HG02571 (cell line): ENCODE measurements at regions not wholly inside any gene's neighbourhood (a gene's known extent, or its start where the extent isn't known, plus 50 kb on each side); places are given as distances from the start of the nearest gene placed in this dataset.

Source experiments
- ATAC-seq: cut with Tn5 transposase; IDR thresholded peaks from one replicate; pipeline ENCODE4 v1.9.1; 2021; ENCODE audit warnings: mild to moderate bottlenecking, moderate library complexity; ENCODE audit not compliant: unreplicated experiment

DNA sequence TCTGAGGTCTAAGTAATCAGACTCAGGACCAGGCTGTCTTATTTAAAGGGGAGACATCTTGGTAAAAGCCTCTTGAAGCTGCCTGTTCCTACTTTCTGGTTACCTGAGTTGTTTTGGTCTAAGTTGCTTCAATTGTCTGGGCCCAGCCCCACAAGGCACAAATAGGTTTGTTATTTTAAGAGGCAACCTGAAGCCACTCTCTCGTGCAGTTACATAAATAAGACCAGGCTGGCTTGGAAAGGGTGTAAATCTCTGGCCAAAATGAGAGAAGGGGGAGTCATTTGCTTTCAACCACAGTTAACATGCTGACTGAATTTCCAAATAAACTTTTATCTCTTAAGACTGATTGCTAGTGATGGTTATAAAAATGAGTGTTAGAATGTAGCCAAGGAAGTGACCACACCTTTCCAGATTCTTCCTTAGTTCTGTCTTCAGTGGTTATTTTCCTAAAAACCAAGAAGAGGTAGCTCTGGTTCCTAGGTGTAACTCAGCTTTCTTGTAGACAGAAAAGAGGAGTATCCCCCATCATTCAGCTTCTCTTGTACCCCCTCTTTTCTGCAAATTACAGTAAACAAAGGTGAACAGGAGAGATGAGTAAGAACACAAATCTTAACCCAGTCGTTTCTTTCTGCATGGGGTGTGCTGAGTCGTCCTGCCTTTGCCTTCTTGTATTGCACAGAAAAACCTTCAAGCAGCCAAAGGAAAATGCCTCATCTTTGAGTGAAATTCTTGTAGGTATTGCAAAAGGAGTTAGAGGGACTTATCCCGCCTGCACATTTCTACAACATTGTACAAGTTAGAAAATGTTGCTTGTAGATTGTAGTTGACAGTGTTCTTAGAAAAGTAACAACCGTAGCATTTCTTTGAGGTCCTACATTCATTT lies 161.5 kb upstream of the NT5C1B start:
- ATAC-seq: no peak

DNA sequence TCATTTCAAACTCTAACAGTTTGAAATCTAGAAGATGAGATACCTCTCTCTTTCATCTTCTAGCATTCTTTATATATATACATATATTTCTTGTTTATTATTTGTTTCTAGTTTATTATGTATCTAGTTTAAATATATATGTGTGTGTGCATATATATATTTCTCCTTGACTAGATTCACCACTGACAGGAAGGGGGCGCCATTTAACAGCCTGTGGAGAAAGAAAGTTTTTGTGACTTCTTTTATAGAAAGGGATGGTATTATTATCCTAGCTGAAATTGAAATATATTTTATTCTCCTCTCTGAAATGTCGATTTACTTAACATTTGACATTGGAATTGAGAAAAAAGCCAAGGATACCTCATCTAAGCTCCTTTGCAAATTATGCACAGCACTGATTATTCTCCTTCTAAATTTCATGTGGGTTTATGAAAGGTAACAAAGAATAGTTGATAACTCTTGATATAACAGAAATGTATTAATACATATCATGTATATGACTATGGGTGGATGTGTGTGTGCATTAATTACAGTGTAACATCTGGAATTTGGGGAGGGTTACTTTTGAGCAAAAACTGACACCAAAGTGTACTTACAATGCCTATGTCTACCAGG lies 160.7 kb upstream of the NT5C1B start:
- no peak for ATAC-seq

DNA sequence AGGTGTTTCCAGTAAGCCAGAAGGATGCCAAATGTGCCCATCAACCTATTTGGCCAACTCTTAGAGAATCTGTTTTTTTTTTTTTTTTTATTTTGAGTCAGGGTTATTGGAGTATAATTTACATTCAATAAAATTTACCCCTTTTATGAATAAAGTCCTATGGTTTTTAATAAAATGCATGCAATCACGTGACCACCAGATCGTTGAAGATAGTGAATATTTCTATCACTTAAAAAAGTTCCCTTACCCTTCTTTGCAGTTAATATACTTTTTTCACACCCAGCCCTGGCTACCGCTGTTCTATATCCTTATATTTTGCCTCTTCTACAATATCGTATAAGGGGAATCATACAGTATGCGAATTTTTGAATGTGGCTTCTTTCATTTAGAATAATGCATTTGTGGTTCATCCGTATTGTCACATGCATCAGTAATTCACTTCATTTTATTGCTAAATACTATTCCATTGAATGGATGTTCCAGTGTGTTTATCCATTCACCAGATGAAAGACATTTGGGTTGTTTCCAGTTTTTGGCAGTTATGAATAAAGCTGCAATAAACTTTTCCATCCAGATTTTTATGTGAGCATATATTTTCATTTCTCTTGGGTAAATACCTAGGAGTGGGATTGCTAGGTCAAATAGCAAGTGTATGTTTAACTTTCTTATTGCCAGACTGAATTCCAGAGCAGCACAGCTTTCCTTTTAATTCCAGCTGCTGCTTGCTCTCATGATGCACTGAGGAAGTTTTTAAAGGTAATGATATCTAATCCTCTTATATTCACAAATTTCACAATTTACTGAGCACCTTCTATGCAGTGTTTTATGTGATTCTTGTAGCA lies 156.3 kb upstream of the NT5C1B start:
- ATAC-seq: no peak

DNA sequence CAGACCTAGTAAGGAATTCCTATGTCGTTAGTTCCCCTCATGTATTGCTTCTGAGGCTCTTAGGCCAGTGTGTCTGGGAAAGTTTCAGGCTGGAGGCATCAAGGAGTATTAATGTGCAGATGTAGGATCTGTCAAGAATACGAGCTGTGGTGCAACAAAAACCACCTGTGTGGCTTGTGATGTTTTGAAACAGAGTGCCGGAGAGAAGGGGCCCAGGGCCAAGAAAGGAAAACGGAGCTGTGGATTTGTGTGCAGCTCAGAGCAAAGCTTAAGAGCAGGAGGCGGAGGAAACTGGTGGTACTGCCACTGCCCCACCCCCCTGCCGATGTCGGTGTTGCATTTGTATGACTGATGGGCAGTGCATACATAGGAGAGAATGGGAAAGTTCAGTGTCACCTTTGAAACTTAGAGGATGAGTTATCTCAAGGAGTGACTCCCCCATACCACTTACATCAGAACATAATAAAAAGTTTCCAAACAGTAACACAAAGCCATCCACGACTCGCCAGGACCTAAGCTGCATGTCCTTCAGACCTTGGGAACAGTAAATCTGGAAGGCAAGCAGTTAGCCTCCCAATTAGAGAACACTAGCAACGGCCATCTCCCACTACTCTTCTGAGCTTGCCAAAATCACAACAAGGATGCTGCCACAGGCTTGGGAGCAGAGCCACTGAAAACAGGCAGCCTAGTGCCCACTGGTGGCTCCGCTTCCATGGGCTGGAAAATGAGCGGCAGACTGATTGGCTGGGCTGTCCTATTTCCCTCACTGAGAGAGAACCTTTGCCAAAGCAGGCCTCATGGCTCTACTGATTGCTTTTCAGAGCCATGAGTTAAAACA lies 152.7 kb upstream of the NT5C1B start:
- no peak for ATAC-seq

DNA sequence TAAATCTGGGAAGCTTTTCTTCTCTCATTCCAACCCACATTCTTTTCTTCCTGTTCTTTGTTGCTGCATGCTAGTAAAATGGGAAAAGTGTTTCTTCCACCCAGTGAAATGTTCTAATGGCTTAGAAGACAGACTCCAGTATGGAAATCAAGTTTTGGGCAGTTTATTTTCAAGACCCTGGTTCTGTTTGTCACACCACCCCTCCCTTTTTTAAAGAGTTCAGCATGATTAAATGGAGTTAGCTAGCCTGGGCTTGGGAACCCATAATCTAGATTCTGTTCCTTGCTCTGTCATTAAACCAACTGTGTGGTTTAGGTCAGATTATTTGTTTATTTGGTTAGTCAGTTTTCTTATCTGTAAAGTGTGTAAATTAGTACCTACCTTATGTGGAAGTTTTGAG lies 151.8 kb upstream of the NT5C1B start:
- no peak for ATAC-seq

DNA sequence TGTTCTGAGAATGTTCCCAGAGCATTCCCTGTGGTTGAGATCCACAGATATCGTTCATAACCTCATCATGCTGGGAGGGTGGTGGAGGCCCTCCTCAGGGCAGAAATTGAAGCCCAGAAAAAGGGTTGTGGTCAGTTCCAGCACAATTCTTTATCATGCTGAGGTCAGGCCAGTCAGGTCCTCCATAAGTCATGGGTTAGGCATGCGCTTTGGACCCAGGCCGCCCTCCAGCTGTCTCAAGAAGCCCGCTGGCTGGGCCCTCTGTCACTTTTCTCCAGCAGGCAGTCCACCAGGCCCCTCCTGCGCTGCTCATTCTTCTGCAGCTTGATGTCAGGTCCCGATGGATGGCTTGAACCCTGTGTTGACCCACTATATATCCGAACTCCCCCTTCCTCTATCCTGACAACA lies 151.1 kb upstream of the NT5C1B start:
- ATAC-seq: no peak

DNA sequence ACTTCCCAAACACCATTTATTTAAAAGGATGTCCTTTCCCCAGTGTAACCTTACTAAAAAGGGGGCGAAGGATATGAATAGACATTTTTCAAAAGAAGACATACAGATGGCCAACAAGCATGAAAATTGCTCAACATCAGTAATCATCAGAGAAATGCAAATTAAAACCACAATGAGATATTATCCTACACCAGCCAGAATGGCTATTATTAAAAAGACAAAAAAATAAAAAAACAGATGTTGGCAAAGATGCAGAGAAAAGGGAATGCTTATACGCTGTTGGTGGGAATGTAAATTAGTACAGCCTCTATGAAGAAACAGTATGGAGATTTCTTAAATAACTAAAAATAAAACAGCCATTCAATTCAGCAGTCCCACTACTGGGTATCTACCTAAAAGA lies 142.3 kb upstream of the NT5C1B start:
- no peak for ATAC-seq

DNA sequence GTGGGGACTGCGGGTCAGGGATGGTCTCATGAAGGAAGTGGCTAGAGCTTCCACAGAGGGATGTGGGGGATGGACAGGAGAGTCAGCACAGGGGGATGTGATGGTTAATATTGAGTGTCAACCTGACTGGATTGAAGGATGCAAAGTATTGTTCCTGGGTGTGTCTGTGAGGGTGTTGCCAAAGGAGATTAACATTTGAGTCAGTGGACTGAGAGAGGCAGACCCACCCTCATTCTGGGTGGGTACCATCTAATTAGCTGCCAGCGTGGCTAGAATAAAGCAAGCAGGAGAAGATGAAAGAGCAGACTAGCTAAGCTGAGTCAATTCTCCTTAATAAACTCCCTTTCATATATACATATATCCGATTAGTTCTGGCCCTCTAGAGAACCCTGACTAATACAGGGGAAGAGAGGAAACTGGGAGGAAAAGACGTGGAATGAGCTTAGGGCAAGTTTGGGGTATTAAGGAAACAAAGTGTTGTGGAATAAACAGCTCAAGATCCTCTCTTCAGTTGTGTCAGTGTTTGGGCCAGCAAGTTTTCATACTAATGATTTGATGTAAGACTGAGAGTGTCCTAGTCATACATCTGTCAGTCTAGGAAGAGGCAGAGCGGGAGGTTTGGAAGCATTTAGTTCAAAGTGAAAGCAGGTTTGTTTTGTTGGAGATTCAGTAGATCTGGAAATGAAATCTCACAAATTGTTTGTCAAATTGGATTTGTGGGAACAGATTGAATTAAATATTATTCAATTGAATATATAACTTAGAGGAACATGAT lies 135.2 kb upstream of the NT5C1B start:
- no peak for ATAC-seq

DNA sequence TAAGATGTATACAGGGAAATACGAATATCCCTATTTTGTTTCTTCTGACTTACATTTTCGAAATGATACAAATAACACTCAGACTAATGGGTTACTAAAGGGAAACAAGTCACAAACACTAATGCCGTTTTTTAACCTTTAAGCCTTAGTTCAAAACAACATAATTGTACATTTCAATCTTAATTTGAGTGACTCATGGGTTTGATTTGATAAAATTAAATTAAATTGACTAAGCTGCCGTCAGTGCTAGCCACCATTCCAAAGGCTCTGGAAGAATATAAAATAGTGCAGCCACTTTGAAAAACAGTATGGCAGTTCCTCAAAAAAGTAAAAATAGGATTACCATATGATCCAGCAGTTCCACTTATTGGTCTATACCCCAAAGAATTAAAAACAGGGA lies 133.8 kb upstream of the NT5C1B start:
- ATAC-seq: no peak

DNA sequence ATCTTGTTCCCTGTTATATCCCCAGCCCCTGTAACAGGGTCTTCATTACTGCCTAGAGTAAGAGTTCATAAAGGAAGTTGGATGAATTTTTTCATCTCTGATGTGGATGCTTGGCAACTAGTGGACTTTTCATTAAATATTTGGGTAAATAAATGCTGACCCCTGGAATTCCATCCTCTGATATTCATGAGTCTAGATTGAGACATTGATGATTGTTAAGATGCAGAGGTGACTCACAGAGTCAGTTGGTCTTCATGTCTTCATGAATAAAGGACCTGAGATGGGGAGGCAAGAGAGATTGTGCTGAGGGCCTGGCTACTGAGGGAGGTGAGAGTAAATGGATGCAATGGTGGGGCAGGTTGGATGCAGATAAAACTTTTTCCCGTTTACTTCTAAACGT lies 132.7 kb upstream of the NT5C1B start:
- no peak for ATAC-seq

DNA sequence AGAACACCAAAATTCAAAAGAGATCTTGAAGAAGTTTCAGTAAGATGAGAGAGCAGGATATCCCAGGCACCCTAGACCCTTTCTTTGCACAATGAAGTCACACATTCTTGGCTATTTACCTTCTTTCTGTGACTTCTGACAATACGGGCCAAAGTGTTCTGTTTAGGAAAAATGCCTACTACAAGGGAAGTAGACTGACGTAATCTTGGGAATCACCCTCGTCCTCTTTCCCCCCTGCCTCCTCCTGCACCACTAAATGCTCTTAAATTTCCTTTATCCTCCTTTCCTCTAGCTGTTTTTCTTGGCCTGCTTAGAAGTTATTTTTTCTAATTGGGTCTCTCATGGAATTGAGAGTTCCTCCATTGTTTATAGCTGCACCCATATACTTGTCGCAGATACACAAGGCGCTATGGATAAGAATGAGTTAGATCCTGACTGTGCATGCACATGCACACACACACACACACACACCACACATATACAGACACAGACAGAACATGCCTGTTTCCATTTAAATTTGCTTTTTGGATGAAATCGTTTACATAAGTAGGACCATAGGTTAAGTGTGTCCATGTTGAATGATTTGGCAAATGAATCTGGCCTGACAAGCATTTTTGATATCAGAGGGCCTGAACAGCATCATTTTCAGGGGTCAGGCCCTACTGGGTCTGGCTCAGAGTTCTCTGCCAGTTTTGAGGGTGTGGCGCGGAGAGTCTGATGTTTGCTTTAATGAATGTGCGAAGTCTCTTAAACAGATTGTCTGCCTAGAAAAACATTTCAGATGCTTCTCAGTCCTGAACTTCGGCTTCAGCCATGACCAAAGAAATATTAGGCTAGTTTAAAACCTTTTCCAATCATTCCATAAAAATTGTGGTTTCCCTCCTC lies 131.9 kb upstream of the NT5C1B start:
- ATAC-seq: no peak

DNA sequence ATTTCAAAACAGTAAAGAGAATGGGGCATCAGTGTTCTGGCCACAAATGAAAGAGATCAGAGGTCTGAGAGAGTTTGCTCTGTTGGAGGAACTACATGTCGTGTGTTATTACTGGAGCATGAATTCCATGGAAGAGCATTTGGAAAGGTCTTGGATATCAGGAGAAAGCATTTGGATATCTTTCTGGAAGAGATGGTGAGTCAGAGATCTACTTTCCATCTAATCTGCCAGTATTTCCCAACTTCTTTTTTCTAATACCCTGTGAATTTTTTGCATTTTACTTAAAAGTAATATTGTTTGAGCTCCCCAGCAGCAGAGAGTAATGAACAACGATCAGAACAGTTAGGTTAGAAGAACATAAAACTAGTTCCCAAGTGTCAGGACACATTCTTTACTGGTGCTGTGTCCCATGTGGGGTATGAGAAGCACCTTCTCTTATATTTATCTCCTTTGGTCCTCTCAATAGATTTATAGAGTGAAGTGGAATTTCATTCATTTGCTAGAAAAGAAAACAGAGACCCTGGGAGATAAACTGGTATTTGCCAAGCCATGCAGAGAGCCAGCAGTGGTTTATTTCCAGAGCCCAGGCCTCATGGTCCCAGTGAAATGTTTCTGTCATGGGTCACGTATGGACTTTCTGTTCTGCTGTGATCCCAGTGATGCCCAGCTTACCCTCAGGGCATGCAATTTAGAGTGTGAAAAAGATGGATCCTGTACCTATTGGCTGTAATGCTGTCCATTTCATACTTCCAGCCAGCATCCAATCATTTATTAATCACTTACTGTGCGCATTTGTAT lies 130.8 kb upstream of the NT5C1B start:
- ATAC-seq: no peak

DNA sequence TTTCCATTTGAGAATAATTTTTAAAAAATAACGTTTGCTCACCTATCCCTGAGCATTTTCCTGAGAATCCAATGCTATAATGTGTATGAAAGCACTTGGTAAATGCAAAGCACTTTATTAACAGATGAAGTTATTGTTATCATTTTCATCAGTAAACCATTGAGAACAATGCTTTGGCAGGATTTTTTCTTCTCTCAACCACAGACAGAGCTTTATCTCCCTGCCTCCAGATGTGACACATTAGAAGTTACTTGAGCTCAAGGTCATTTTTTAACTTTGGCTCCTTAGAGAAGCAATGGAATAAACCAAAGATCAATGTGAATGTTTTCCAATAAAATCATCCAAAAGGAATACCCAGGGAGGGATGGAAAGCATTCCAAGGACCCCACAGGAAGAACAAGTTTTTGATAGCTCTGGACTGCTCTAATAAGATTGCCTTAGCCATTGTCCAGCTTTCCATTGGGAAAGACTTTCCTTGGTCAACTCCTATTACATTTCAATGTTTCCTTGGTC lies 118.9 kb upstream of the NT5C1B start:
- no peak for ATAC-seq

DNA sequence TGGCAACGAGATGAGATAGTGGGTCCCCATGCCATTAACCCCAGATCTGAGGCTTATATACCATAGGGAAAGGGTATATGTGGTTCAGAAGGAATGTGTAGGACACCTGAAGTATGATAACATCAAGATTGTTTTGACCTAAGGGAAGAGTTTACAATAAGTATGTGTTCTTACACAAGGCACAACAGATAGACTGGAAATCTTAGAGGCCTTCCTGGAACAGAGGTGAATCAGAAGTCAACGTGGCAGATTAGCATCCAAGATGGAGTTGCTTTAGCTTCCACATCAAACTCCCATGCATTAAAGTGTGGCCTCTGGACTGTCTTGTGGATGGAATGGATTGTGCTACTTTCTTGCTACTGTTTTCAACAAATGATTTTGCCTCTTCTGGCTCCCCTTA lies 116.6 kb upstream of the NT5C1B start:
- no peak for ATAC-seq

DNA sequence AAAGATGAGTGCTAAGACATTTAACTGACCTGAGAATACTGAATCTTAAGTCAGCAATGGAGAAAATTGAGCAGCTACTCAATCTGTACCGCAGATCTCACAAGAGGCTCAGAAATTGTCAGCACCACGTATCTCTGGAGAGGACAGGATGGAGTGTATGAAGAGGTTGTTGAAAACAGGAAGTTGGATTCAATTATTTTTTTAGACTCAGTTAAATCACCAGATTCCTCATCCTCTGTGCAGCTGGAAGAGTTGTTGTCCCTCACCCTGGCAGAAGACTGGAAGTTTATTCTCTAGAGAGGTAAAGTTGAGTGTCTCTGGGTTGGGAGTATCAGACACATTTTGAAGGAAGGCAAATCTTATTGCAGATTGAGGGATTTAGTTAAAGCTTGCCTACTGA lies 114.9 kb upstream of the NT5C1B start:
- ATAC-seq: no peak

DNA sequence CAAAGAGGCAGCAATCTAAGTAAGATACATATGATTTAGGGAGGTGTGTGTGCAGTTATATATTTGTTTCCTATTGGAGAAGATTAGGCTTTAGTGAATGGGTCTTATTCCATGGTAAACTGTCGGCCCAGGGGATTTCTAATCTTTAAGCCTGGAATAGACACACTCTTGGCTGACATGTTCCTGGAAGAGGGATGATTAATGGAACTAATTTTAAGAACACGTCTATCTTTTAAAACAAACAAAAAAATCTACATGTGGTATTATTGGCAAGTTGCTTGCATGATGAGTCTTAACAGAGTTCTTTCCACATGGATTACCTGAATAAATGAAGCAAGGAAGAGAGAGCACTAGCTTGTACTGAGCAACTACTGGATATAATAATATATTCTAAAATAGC lies 114.2 kb upstream of the NT5C1B start:
- ATAC-seq: no peak

DNA sequence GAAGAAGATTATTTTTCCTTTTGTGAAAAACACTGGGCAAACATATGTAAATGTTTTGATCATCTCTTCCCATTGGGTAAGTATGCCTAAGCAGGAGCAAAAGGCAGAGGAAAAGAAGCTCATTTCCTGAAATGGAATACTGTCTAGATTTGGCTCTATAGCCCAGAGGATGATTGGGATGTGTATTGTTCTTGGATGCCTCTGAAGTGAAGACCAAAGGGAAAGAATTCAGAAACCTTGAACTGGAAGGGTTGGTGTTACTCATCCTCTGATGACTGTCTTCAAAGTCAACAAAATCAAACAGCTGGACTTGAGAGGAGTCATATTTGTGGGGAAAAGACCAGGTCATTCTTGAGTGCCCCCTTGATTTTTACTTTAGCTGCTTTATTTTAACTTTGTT lies 112.6 kb upstream of the NT5C1B start:
- ATAC-seq: no peak

DNA sequence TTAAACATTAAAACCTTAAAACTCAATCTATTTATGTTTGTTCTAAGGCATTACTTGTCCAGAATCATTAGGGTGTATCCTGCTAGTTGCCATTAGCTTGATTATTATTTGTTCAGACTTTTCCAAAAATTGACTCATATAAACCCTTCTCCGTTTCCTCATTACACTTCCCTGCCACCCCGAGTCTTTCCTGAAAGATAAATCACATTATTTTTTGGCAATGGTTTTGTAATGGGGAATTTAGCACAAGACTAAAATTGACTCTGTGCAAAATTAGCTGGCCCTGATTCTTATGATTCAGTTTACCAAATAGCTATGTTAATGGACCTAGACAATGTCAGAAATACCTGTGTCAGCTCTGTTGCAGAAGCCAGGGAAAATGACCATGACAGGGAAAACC lies 112.2 kb upstream of the NT5C1B start:
- no peak for ATAC-seq
